ENCODE measurements at regions not wholly inside any gene's neighbourhood (a gene's known extent, or its start where the extent isn't known, plus 50 kb on each side); places are given as distances from the start of the nearest gene placed in this dataset.
"Not testable (repeated sequence)": the region's sequence is repeated elsewhere in the genome, so short reads cannot be mapped to it uniquely, and the experiment has no call there.

DNA sequence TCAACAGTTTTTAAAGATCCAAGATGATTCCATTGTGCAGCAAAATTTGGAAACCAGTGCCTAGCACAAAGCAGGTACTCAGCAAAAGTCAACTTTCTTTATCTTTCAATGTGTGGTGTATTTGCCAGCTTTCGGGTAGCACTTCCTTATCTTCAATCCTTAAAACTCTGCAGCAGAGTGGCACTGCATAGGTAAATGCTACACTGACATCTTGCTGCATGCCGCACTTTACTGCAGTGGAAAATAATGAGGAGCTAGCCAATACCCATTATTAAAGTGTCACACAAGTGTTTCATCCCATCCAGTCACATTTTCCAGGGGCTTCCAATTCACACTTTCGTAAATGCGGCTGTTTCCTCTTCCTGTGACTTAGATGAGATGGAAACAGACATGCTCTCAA lies 401.7 kb upstream of the SPATA31A3 start:
- H3K27me3 ChIP-seq (ENCODE audit: control insufficient read depth, insufficient read depth, low read length); H3K36me3 ChIP-seq (ENCODE audit: control insufficient read depth, insufficient read depth, low read length); H3K4me3 ChIP-seq (ENCODE audit: low read depth, low read length); DNase-seq (ENCODE audit: low read depth): not testable (repeated sequence)

DNA sequence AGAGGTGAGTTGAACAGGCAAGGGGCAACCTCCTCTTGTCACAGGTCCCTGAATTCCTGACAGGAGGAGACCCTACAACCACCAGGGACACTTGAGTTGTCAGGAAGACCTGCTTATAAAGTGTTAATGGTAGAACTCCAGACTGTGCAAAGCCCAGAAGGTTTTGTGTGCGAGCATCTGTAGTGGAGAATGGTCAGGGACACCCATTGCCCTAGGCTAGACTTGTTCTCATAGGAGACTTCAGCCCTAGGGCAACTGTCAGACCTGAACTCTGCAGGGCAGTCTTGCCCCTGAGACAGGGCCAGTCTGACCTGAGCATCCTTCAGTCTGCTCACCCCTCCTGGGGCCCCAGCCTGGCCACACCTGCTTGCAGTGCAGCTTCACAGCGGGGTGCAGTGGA lies 377.3 kb upstream of the SPATA31A3 start:
- not testable (repeated sequence) for H3K36me3 ChIP-seq (ENCODE audit: control insufficient read depth, insufficient read depth, low read length); H3K4me3 ChIP-seq (ENCODE audit: low read depth, low read length); H3K27me3 ChIP-seq (ENCODE audit: control insufficient read depth, insufficient read depth, low read length); DNase-seq (ENCODE audit: low read depth)

DNA sequence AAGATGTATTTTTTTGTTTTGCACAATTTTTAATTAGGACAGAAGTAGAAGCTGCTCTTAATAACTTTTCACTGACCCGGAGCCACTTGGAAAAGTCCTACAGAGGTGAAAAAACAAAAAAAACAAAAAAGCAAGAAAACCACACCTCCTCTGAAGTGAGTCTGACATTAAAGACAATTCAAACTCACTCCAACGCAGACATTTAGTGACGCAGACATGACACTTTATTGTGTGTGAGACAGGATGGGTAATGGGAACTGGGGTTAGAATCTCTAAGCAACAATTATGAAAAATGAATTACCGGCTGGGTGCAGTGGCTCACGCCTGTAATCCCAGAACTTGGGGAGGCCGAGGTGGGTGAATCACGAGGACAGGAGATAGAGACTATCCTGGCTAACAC lies 370.0 kb upstream of the SPATA31A3 start:
- not testable (repeated sequence) for DNase-seq (ENCODE audit: low read depth); H3K27me3 ChIP-seq (ENCODE audit: control insufficient read depth, insufficient read depth, low read length); H3K4me3 ChIP-seq (ENCODE audit: low read depth, low read length); H3K36me3 ChIP-seq (ENCODE audit: control insufficient read depth, insufficient read depth, low read length)

DNA sequence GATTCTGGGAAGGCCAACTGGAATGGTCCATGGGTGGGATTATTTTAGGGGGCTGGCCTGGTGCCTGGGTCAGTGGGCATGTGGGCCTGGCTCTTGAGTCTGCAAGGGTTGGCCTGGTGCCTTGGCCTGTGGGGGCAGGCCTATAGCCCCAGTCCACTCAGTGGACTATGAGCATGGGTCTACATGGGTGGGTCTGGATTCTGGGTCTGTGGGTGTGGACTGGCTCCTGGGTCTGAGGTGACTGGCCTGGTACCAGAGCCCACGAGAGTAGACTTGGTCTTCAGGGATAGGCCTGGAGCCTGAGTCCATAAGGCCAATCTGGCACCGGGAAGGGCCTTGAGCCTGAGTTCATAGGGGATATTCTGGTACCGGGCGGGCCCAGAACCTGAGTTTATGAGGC lies 361.6 kb upstream of the SPATA31A3 start:
- H3K27me3 ChIP-seq (ENCODE audit: control insufficient read depth, insufficient read depth, low read length); H3K4me3 ChIP-seq (ENCODE audit: low read depth, low read length); DNase-seq (ENCODE audit: low read depth); H3K36me3 ChIP-seq (ENCODE audit: control insufficient read depth, insufficient read depth, low read length): not testable (repeated sequence)

DNA sequence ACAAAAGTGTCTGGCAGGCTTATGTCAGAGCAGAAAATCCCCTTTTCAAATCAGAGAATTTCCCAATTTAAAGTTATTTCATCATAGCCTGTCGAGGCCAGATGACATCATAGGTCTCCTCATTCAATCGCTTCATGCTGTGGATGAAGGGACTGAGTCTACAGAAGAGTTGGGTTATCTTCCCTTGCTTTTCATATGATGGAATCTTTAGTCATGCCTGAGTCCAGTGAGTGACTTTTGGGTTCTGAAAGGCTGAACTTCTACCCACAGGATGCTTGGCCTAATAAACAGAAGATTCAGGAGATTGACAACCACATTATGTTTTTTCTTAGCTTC lies 357.0 kb upstream of the SPATA31A3 start:
- not testable (repeated sequence) for H3K36me3 ChIP-seq (ENCODE audit: control insufficient read depth, insufficient read depth, low read length); DNase-seq (ENCODE audit: low read depth); H3K4me3 ChIP-seq (ENCODE audit: low read depth, low read length); H3K27me3 ChIP-seq (ENCODE audit: control insufficient read depth, insufficient read depth, low read length)

DNA sequence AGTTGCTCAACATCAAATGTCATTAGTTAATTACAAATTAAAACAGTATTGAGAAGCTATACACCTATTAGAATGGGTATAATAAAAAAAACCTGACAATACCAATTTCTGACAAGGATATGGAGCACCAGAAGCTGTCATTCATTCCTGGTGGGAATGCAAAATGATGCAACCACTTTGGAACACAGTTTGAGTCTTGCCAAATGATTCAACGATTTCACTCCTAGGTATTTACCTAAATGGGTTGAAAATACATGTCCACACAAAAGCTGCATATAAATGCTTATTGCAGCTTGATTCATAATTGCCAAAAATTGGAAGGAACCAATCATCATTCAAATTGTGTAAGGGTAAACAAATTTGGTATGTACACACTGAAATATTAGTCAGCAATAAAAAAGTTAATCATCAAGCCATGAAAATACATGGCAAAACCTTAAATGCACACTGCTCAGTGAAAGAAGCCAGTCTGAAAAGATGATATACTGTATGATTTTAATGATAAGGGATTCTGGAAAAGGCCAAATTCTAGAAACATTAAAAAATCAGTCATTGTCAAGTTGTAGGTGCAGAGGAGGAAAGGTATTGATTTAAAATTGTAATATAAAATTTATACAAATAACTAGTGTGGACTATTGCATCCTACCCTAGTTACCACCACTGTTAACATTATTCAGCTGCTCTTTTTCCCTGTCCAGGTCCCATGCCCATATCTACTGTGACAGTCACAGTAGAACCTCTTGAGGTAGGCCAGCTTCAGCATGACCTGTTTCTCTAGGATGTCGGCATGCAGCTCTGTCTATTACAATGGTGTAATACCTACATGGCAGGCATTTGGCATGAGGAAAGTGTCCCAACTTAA lies 356.4 kb upstream of the SPATA31A3 start:
- H3K4me3 ChIP-seq (ENCODE audit: low read depth, low read length); H3K36me3 ChIP-seq (ENCODE audit: control insufficient read depth, insufficient read depth, low read length); H3K27me3 ChIP-seq (ENCODE audit: control insufficient read depth, insufficient read depth, low read length); DNase-seq (ENCODE audit: low read depth): not testable (repeated sequence)

DNA sequence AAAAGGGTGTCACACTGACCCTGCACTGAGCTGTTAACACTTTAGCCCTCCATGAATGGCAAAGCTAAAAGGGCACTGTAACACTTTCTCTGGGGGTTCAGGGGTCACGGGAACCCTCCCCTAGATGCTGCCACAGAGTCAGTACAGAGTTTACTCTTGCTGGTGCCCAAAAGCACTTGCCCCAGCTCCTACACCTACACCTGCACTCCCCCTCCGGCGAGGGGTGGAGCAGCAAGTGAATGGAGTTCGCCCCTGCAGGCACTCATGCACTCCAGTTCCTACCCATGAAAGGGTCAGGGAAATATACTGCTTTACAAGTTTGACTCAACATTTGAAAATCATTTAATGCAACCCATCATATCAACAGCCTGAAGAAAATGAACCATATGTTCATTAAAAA lies 355.7 kb upstream of the SPATA31A3 start:
- not testable (repeated sequence) for H3K36me3 ChIP-seq (ENCODE audit: control insufficient read depth, insufficient read depth, low read length); H3K4me3 ChIP-seq (ENCODE audit: low read depth, low read length); DNase-seq (ENCODE audit: low read depth); H3K27me3 ChIP-seq (ENCODE audit: control insufficient read depth, insufficient read depth, low read length)

DNA sequence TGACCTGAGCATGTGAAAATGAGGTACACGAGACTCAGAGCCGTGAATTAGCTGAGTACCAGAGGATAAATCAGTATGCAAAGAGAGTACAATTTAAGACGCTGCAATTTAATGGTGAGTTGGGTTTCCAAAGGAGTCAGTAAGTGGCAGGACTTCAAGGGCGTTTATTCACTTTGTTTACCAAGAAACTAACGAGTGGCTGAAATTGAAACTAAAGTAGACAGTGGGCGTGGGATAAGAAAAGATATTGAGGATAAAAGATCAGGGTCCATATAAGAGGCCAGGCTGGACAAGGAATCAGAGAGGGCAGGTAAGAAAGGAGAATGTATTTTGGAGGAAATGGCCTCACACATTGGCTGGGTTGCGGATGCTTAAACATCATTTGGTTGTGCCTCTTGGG lies 346.9 kb upstream of the SPATA31A3 start:
- H3K4me3 ChIP-seq (ENCODE audit: low read depth, low read length); H3K36me3 ChIP-seq (ENCODE audit: control insufficient read depth, insufficient read depth, low read length); DNase-seq (ENCODE audit: low read depth); H3K27me3 ChIP-seq (ENCODE audit: control insufficient read depth, insufficient read depth, low read length): not testable (repeated sequence)

DNA sequence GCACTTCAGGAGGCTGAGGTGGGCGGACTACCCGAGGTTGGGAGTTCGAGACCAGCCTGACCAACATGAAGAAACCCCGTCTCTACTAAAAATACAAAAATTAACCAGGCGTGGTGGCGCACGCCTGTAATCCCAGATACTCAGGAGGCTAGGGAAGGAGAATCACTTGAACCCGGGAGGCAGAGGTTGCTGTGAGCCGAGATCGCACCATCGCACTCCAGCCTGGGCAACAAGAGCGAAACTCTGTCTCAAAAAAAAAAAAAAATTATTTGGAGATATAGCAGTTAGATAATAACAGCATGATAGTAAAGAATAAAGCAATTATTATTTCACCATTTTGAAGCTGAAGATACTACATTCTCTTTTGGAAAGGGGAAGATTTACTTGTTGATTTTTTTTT lies 345.9 kb upstream of the SPATA31A3 start:
- not testable (repeated sequence) for DNase-seq (ENCODE audit: low read depth); H3K27me3 ChIP-seq (ENCODE audit: control insufficient read depth, insufficient read depth, low read length); H3K36me3 ChIP-seq (ENCODE audit: control insufficient read depth, insufficient read depth, low read length); H3K4me3 ChIP-seq (ENCODE audit: low read depth, low read length)

DNA sequence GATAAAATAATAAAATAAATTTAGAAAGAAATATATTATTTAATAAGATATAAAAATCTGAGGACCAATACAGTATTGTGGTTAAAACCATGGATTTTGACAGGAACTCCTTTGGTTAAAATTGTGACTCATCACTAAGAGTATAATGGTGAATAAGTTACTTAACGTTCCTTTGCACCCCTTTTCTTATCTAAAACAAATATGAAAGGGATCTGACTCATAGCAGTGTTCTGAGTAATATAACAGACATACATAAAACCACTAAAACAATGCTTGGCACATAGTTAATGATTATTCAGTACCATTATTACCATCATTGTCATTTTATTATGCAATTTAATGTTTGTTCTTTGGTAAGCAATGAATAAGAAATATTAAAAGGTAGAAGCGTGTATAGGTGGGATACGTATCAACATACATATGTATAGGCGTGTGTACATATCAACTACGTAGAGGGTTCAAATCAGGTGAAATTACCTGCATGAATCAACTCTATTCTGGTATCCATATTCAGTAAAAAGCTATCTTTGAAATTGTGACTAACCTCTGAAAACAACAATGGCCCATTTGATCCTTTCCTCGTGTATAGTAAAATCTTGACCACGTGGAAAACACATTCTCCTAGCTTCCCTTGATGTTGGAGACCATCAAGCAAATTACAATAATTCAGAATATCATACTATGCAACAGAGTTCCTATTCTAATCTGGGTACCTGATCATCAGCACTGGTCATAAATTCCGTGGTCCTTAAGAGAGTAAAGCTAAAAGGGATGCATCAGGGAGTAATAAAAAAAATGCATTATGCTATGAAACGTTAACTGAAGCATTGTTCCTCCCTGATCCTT lies 342.6 kb upstream of the SPATA31A3 start:
- DNase-seq (ENCODE audit: low read depth); H3K36me3 ChIP-seq (ENCODE audit: control insufficient read depth, insufficient read depth, low read length); H3K27me3 ChIP-seq (ENCODE audit: control insufficient read depth, insufficient read depth, low read length); H3K4me3 ChIP-seq (ENCODE audit: low read depth, low read length): not testable (repeated sequence)

DNA sequence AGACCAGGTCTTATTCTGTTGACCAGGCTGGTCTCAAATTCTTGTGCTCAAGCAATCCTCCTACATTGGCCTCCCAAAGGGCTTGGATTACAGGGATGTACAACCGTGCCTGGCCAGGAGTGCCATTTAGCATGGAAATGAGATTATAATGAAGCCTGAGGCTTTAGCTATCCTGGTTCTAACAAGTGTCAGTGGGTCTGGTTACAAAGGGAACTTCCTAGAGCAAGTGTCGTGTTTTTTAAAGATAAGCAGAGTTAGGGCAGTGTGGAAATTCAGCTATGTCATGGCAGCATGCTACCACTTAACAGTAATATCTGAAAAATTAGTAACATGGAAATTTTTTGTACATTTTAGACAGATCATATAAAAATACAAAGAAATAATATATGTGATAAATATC lies 339.3 kb upstream of the SPATA31A3 start:
- DNase-seq (ENCODE audit: low read depth); H3K27me3 ChIP-seq (ENCODE audit: control insufficient read depth, insufficient read depth, low read length); H3K36me3 ChIP-seq (ENCODE audit: control insufficient read depth, insufficient read depth, low read length); H3K4me3 ChIP-seq (ENCODE audit: low read depth, low read length): not testable (repeated sequence)

DNA sequence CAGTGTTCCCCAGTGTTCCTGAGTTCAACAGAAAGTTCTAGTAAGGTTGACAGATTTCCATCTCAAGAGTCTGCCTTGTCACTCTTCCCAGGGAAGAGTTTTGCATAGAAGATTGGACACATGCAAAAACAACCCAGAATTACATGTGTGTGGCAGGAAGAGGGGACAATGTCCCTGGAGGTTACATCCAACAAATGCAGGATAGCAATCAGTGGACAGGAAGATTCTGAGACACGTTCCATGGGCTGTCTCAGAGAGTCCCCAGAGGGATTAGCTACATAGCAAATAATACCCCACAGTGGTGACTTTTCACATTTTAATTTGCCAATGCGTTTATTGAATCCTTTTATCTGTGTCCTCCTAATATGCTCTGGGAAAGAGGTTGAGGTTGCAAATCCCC lies 321.1 kb upstream of the SPATA31A3 start:
- not testable (repeated sequence) for H3K4me3 ChIP-seq (ENCODE audit: low read depth, low read length); H3K27me3 ChIP-seq (ENCODE audit: control insufficient read depth, insufficient read depth, low read length); H3K36me3 ChIP-seq (ENCODE audit: control insufficient read depth, insufficient read depth, low read length); DNase-seq (ENCODE audit: low read depth)

DNA sequence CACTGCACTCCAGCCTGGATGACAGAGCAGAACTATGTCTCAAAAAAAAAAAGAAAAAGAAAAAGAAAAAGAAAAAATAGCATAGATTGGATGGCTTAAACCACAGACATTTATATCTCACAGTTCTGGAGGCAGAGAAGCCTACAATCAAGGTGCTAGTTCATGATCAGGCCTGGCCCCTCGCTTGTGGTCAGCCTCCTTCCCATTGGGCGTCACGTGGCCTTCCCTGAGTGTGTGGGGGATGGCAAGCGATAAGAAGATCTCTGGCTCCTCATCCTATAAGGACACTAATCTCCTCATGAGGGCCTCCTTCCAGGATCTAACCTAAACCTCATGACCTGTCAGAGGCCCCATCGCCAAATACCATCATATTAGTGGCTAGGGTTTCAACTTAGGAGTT lies 320.2 kb upstream of the SPATA31A3 start:
- not testable (repeated sequence) for H3K27me3 ChIP-seq (ENCODE audit: control insufficient read depth, insufficient read depth, low read length); DNase-seq (ENCODE audit: low read depth); H3K36me3 ChIP-seq (ENCODE audit: control insufficient read depth, insufficient read depth, low read length); H3K4me3 ChIP-seq (ENCODE audit: low read depth, low read length)

DNA sequence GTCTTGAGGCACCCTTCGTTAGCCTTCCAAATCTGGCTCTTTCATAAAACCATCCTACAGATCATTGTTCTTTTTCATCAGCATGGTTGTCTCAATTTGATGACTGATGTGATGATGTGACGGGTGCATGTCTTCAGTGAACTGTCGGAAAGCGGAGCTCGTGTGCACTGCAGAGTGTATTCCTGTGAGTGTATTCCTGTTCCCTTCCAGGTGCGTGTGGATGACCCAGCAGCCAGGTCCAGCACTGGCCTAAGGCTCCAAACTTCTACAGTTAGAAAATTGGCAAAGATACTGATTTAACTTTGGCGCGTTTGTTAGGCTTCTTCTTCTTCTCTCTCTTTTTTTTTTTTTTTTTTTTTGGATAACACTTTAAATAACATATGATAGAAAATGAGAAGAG lies 314.8 kb upstream of the SPATA31A3 start:
- not testable (repeated sequence) for DNase-seq (ENCODE audit: low read depth); H3K27me3 ChIP-seq (ENCODE audit: control insufficient read depth, insufficient read depth, low read length); H3K36me3 ChIP-seq (ENCODE audit: control insufficient read depth, insufficient read depth, low read length); H3K4me3 ChIP-seq (ENCODE audit: low read depth, low read length)

DNA sequence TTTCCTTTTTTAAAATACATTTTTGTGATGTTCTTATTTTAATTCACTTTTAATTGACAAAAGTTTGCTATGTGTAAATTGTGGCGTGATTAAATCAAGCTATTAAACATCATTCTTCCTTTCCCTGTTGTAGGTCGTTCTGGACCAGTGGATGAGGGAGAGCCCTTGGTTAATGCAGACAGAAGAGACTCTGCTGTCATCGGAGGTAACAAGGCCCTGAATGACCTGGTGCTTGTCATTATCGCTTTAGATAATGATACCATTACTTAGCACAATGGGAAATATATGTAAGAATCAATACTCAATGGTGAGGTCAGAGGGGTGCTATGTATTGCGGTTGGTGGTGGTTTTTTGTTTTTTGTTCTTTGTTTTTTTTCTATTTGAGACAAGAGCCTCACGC lies 296.4 kb upstream of the SPATA31A3 start:
- H3K27me3 ChIP-seq (ENCODE audit: control insufficient read depth, insufficient read depth, low read length): not testable (repeated sequence)

More for the DNA sequence above, 296.4 kb upstream of the SPATA31A3 start:
- H3K4me3 ChIP-seq (ENCODE audit: low read depth, low read length); H3K36me3 ChIP-seq (ENCODE audit: control insufficient read depth, insufficient read depth, low read length); DNase-seq (ENCODE audit: low read depth): not testable (repeated sequence)
